Mucosa of descending colon (tissue), 3 donors: ENCODE measurements at regions not wholly inside any gene's neighbourhood (a gene's known extent, or its start where the extent isn't known, plus 50 kb on each side); places are given as distances from the start of the nearest gene placed in this dataset.

Experiments
- ATAC-seq: fragments of 200-7000 bp; cut with Tn5 transposase; one replicate; pipeline ENCODE4 v1.9.1; 2020; ENCODE audit warnings: mild to moderate bottlenecking, moderate library complexity
- DNase-seq, 3 donors: peaks; one replicate each; pipeline ENCODE4 v3.0.0-alpha.2; 2020
- H3K36me3 ChIP-seq: fragments of 200-600 bp; one replicate; pipeline ENCODE4 v1.8.0; 2021; ENCODE audit warnings: low read depth, mild to moderate bottlenecking
- H3K4me1 ChIP-seq: fragments of 200-600 bp; one replicate; pipeline ENCODE4 v1.8.0; 2021; ENCODE audit warnings: low read depth, mild to moderate bottlenecking
- H3K4me3 ChIP-seq: fragments of 200-600 bp; one replicate; pipeline ENCODE4 v1.8.0; 2021; ENCODE audit warnings: mild to moderate bottlenecking
- H3K9me3 ChIP-seq: fragments of 200-600 bp; one replicate; pipeline ENCODE4 v1.8.0; 2021; ENCODE audit warnings: mild to moderate bottlenecking
- CTCF ChIP-seq: fragments of 200-600 bp; IDR thresholded peaks from one replicate; pipeline ENCODE4 v1.8.0; 2022; ENCODE audit warnings: antibody characterized with exemption, mild to moderate bottlenecking
- intact Hi-C, 2 donors: fragments of 100-400 bp; cut with DNase I in 1 of 2; cut with micrococcal nuclease in 1 of 2; formaldehyde crosslinking; loops; one replicate each; pipeline versions ENCODE4 v1.11.0 to v1.11.1; 2022; cut with DNase I, micrococcal nuclease
- donor health status: DM: no; HTN: no; CAD: no; lungs with moderate emphysema.
- donor health status: DM: no; HTN: no; CAD: no.
- donor health status: DM: no; HTN: yes; CAD: no.

DNA sequence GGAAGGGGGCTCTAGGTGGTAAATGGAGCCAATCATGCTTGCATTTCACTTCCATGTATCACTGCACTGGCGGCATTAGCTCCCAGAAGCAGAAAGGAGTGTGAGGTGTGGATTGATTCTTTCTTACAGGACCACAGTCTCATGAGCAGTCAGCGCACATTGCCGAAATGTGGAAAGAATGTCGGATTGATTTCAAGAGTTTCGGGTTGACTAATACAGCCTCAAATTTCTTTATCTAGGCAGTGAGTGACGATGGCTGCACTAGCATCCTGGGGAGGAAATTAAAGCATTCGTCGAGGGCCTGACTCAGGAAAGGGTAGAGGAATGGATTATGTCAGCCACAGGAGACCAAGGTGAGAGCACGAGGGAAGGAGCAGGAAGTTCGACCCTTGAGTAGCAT lies 222.8 kb upstream of the CDYL start:
- TF ChIP-seq CTCF = no peak
- intact Hi-C loops = no loop called here
- ATAC-seq (no peak), DNase-seq (no peak)
- Histone ChIP-seq H3K9me3 (no peaks in the 10 kb centered on the region), H3K36me3 (no peaks in the 10 kb centered on the region), H3K4me3 (no peak overlapping the region), H3K4me1 (no peaks in the 10 kb centered on the region)

GRCh38 chr6:4550227-4550597 lies 226.0 kb upstream of the CDYL start:
- ATAC-seq = no peak
- TF ChIP-seq CTCF = no peak
- Histone ChIP-seq H3K4me1 (no peaks in the 10 kb centered on the region), H3K4me3 (no peak overlapping the region), H3K36me3 (no peaks in the 10 kb centered on the region), H3K9me3 (no peaks in the 10 kb centered on the region)
- intact Hi-C loops = no loop called here
- no peak for DNase-seq

DNA sequence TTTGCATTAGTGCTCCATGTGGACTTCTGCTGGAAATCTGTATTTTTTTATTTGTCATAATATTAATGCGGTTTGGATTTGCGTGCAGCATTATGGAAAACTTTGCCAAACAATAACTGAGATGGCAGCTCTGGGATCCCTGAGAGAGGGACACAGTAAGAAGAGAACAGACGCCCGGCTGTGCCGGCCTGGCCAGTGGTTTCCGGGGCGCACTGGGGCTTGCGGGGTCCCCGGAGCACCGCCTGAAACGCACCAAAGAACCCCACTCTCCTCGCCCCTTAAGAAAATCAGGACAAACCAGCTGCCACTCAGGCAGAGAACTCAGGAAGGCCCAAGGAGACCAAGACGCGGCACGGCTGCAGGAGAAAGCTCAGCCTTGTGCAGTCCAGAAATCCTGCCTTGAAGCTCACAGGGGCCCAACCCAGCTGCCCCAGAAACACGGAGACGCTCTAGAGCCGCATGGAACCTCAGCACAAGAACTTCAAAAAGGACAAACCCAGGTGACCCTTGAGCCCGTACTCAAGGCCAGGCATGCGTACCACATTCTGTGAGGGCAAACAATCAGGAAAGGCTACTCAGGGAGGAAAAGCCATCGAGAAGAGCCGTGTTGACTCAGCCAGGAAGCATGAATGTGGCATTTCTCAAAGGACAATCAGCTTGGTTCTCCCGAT lies 226.5 kb upstream of the CDYL start:
- DNase-seq (no peak), ATAC-seq (no peak)
- no peak for TF ChIP-seq CTCF
- no peaks in the 10 kb centered on the region for H3K36me3 ChIP-seq
- intact Hi-C loops = no loop called here
- no peaks in the 10 kb centered on the region for H3K4me1 ChIP-seq
- no peaks in the 10 kb centered on the region for H3K9me3 ChIP-seq
- H3K4me3 ChIP-seq = no peak overlapping the region

DNA sequence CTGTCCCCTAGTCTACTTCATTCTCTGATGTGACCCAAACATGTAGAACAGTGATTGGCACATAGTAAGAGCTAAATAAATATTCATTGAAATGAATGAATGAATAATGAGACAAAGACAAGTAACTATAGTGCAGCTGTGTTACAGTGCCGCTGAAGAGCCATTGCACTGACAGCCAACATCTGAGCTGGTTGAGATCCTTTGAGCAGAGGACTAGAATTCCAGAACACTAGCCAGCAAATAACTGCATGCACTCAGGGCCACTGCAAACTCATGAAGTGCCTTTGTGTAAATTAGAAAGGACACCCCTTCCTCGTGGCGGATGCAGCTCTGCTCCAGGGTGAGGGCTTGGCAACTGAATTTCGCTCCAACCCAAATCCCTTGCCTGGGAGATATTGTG lies 230.3 kb upstream of the CDYL start:
- no peak for ATAC-seq
- Histone ChIP-seq H3K36me3 (no peaks in the 10 kb centered on the region), H3K4me1 (no peaks in the 10 kb centered on the region), H3K9me3 (no peaks in the 10 kb centered on the region), H3K4me3 (no peak overlapping the region)
- no peak for TF ChIP-seq CTCF
- DNase-seq = no peak
- intact Hi-C loops = no loop called here

- Histone ChIP-seq H3K9me3 (no peaks in the 10 kb centered on the region), H3K36me3 (no peaks in the 10 kb centered on the region), H3K4me3 (no peak overlapping the region), H3K4me1 (no peaks in the 10 kb centered on the region)
- no peak for DNase-seq
- intact Hi-C loops = no loop called here
- ATAC-seq = no peak
- TF ChIP-seq CTCF = no peak
These were observed 232.6 kb upstream of the CDYL start for GRCh38 chr6:4543596-4543995.

DNA sequence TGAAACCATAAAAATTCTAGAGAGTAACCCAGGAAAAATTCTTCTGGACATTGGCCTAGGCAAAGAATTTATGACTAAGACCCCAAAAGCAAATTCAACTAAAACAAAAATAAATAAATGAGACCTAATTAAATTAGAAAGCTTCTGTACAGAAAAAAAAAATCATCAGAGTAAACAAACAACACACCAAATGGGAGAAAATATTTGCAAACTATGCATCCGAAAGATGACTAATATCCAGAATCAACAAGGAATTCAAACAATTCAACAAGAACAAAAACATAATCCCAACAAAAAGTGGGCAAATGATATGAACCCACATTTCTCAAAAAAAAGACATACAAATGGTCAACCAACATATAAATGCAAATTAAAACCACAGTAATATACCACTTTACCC lies 242.6 kb upstream of the CDYL start:
- no peaks in the 10 kb centered on the region for H3K36me3 ChIP-seq
- TF ChIP-seq CTCF = no peak
- DNase-seq (no peak), ATAC-seq (no peak)
- no peak overlapping the region for H3K4me3 ChIP-seq
- H3K4me1 ChIP-seq = no peaks in the 10 kb centered on the region
- H3K9me3 ChIP-seq = no peaks in the 10 kb centered on the region
- intact Hi-C loops = no loop called here
